Endothelial cell (in vitro differentiated cells): ENCODE measurements at regions not wholly inside any gene's neighbourhood (a gene's known extent, or its start where the extent isn't known, plus 50 kb on each side); places are given as distances from the start of the nearest gene placed in this dataset.
A peak's percentile ranks its signal among the peaks of the same experiment; 100 is the strongest.
"Not testable (repeated sequence)": the region's sequence is repeated elsewhere in the genome, so short reads cannot be mapped to it uniquely, and the experiment has no call there.

Experiments
- DNase-seq: peaks from one replicate; pipeline ENCODE4 v3.0.0; 2021; ENCODE audit warnings: low spot score
- H3K27ac Mint-ChIP-seq: one replicate; pipeline ENCODE4 v1.8.0; 2021; ENCODE audit warnings: mixed read lengths, inconsistent platforms; ENCODE audit not compliant: unreplicated experiment
- H3K27me3 Mint-ChIP-seq: one replicate; pipeline ENCODE4 v1.8.0; 2021; ENCODE audit warnings: mild to moderate bottlenecking, moderate library complexity, mixed read lengths, inconsistent platforms; ENCODE audit not compliant: unreplicated experiment
- H3K36me3 Mint-ChIP-seq: one replicate; pipeline ENCODE4 v1.8.0; 2021; ENCODE audit warnings: mild to moderate bottlenecking, low read depth, mixed read lengths, inconsistent platforms; ENCODE audit not compliant: unreplicated experiment
- H3K4me1 Mint-ChIP-seq: one replicate; pipeline ENCODE4 v1.8.0; 2021; ENCODE audit warnings: mild to moderate bottlenecking, mixed read lengths, inconsistent platforms; ENCODE audit not compliant: unreplicated experiment
- H3K4me3 Mint-ChIP-seq: one replicate; pipeline ENCODE4 v1.8.0; 2021; ENCODE audit warnings: mild to moderate bottlenecking, mixed read lengths, inconsistent platforms; ENCODE audit not compliant: unreplicated experiment
- H3K9me3 Mint-ChIP-seq: one replicate; pipeline ENCODE4 v1.8.0; 2021; ENCODE audit warnings: mixed read lengths, inconsistent platforms; ENCODE audit not compliant: unreplicated experiment
- TF ChIP-seq, protein P1 (sequence below): fragments of 200-600 bp; sonication (generic); IDR thresholded peaks from one replicate; pipeline ENCODE4 v1.5.0; 2021; ENCODE audit warnings: antibody characterized with exemption; ENCODE audit not compliant: unreplicated experiment

DNA sequence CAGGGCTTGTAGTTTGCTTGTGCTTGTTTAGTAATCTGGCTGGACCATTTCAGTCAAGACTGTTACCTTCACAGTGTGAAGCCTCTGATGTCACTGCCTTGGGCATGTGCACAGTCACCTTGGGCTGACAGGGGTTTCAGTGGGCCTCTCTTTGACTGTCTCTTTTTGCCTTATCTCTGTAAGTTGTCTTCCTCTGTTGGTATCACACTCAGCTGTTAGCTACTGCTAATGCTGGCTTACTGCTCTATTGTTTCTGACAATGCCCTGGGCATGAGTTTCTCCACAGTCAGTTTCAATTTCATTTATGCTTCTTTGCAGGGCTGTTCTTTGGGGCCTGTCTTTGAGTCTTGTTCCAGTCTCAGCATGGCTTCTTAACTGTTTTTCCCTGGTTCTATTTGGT is 201.9 kb upstream of the SHH start:
- no peaks in the 10 kb centered on the region for H3K27me3 Mint-ChIP-seq
- TF ChIP-seq, protein P1, sequence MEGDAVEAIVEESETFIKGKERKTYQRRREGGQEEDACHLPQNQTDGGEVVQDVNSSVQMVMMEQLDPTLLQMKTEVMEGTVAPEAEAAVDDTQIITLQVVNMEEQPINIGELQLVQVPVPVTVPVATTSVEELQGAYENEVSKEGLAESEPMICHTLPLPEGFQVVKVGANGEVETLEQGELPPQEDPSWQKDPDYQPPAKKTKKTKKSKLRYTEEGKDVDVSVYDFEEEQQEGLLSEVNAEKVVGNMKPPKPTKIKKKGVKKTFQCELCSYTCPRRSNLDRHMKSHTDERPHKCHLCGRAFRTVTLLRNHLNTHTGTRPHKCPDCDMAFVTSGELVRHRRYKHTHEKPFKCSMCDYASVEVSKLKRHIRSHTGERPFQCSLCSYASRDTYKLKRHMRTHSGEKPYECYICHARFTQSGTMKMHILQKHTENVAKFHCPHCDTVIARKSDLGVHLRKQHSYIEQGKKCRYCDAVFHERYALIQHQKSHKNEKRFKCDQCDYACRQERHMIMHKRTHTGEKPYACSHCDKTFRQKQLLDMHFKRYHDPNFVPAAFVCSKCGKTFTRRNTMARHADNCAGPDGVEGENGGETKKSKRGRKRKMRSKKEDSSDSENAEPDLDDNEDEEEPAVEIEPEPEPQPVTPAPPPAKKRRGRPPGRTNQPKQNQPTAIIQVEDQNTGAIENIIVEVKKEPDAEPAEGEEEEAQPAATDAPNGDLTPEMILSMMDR: no peak
- no peaks in the 10 kb centered on the region for H3K9me3 Mint-ChIP-seq
- H3K4me3 Mint-ChIP-seq: no peak overlapping the region
- H3K27ac Mint-ChIP-seq: peak overlapping the region; percentile 27
- DNase-seq: no peak
- no peaks in the 10 kb centered on the region for H3K4me1 Mint-ChIP-seq
- H3K36me3 Mint-ChIP-seq: no peaks in the 10 kb centered on the region

DNA sequence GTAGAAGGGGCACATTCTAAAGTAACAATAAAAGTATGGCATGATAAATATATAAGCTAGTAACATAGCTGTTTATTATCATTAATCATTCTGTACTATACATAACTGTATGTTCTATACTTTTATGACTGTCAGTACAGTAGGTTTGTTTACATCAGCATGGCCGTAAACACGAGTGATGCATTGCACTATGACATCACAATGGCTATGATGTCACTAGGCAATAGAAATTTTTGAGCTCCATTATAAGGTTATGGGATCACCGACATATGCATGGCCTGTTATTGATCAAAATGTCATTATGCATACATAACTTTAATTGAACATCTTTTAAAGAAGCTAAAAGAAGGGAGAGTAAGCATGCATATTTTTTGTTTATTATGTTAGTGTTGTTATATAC is 200.1 kb upstream of the SHH start:
- Mint-ChIP-seq H3K36me3 (no peaks in the 10 kb centered on the region), H3K9me3 (no peaks in the 10 kb centered on the region)
- TF ChIP-seq, protein P1: no peak

DNA sequence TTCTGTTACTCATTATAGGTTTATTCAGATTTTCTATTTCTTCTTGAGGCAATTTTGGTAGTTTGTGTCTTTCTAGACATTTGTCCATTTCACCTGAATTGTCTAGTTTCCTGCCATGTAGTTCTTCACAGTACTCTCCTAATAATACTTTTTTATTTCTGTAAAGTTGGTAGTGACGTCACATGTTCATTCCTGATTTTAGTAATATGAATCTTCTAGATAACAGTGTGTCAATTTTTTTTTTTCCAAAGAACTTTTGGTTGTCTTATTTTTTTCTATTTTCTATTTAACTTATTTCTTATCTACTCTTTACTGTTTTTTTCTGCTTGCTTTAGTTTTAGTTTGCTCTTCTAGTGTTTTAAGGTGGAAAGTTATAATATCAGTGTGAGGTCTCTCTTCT is 197.3 kb upstream of the SHH start:
- TF ChIP-seq, protein P1: no peak
- Mint-ChIP-seq H3K9me3 (no peaks in the 10 kb centered on the region), H3K4me1 (no peaks in the 10 kb centered on the region), H3K36me3 (no peaks in the 10 kb centered on the region), H3K27me3 (peaks cover 3% of the 10 kb centered on the region), H3K4me3 (no peak overlapping the region), H3K27ac (no peak overlapping the region)
- DNase-seq: no peak

More for the DNA sequence above, 200.1 kb upstream of the SHH start:
- Mint-ChIP-seq H3K27me3 (no peaks in the 10 kb centered on the region), H3K4me1 (no peaks in the 10 kb centered on the region), H3K27ac (no peak overlapping the region), H3K4me3 (no peak overlapping the region)
- DNase-seq: no peak

DNA sequence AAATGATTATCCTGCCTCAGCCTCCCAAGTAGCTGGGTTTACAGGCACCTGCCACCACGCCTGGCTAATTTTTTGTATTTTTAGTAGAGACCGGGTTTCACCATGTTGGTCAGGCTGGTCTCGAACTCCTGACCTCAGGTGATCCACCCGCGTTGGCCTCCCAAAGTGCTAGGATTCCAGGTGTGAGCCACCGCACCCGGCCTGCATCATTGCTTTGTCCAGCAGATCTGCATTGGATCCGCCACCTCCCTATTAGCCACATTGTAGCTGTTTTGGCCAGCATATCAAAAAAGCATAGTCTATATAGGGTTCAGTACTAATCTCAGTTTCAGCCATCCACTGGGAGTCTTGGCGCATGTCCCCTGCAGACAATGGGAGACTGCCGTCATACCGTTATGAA is 194.6 kb upstream of the SHH start:
- H3K27me3 Mint-ChIP-seq, H3K4me1 Mint-ChIP-seq, H3K9me3 Mint-ChIP-seq, H3K27ac Mint-ChIP-seq, DNase-seq, H3K4me3 Mint-ChIP-seq, H3K36me3 Mint-ChIP-seq: not testable (repeated sequence)

DNA sequence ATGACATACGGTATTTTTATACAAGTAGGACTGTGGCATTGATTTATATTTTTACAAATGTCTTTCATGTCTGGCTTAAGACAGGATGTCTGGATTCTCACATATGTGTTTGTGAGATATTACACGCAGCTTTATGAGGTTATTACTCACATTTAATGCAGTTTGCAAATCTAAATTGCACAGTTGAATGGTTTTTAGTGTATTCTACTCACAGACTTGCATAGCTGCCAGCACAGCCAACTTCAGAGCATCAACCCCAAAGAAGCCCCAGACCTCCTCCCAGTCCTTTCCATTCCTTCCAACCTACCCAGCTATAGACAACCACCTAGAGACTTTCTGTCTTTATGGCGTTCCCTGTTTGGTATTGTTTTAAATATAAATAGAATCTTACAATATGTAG is 193.8 kb upstream of the SHH start:
- H3K4me1 Mint-ChIP-seq: no peaks in the 10 kb centered on the region
- H3K4me3 Mint-ChIP-seq: no peak overlapping the region
- H3K36me3 Mint-ChIP-seq: no peaks in the 10 kb centered on the region
- H3K27me3 Mint-ChIP-seq: peaks cover 7% of the 10 kb centered on the region
- no peak for DNase-seq
- no peak overlapping the region for H3K27ac Mint-ChIP-seq
- TF ChIP-seq, protein P1: no peak
- no peaks in the 10 kb centered on the region for H3K9me3 Mint-ChIP-seq

DNA sequence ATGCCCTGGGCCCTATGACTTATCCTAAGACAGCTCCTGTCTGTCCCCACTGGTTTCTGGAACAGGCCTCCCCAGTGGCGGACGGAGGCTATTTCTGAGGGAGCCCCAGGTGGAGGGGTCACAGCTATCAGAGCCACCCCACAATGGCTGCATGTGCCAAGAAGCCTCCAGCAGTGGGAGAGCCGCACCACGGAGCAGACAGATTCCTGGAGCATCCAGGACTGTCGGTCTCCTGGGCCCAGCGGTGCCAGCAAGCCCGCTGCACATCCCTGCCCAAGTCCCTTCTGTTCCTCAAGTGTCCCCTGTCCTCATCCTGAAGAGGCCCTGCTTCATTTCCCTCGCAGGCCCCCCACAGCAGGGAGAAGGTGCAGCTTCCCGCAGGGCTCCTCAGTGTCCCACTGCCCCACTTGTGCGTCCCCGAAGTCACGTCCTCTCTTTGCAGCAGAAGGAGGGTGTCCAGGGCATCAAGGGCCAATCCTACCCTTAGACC is 193.0 kb upstream of the SHH start:
- H3K36me3 Mint-ChIP-seq: no peaks in the 10 kb centered on the region
- no peak overlapping the region for H3K27ac Mint-ChIP-seq
- DNase-seq: no peak
- H3K4me1 Mint-ChIP-seq: no peaks in the 10 kb centered on the region
- H3K27me3 Mint-ChIP-seq: peaks cover 7% of the 10 kb centered on the region
- H3K4me3 Mint-ChIP-seq: no peak overlapping the region
- TF ChIP-seq, protein P1: no peak
- no peaks in the 10 kb centered on the region for H3K9me3 Mint-ChIP-seq
